GM23338 (cell line): ENCODE measurements at regions not wholly inside any gene's neighbourhood (a gene's known extent, or its start where the extent isn't known, plus 50 kb on each side); places are given as distances from the start of the nearest gene placed in this dataset.

Experiments used
- ATAC-seq: fragments of 200-7000 bp; cut with Tn5 transposase; 3 replicates; pipeline ENCODE4 v1.9.1; 2020
- DNase-seq: peaks from one replicate; pipeline ENCODE4 v3.0.0-alpha.2; 2015; ENCODE audit warnings: low spot score
- H2AFZ ChIP-seq: fragments of 200-600 bp; sonication (generic); 2 replicates; pipeline ENCODE4 v1.8.0; 2016; ENCODE audit warnings: antibody characterized with exemption, mild to moderate bottlenecking, moderate library complexity
- H3F3A ChIP-seq: fragments of 200-600 bp; sonication (generic); replicated peaks from 2 replicates; pipeline ENCODE4 v1.8.0; 2017; ENCODE audit warnings: antibody characterized with exemption, mixed run types, low read depth
- H3K27ac ChIP-seq: fragments of 200-600 bp; sonication (generic); 2 replicates; pipeline ENCODE4 v1.6.1; 2016; ENCODE audit warnings: low read depth
- H3K27me3 ChIP-seq: fragments of 200-600 bp; sonication (generic); 2 replicates; pipeline ENCODE4 v1.8.0; 2016; ENCODE audit warnings: mild to moderate bottlenecking, mixed run types, moderate library complexity; ENCODE audit not compliant: insufficient read depth
- H3K36me3 ChIP-seq: fragments of 200-600 bp; sonication (generic); 2 replicates; pipeline ENCODE4 v1.8.0; 2016; ENCODE audit warnings: mild to moderate bottlenecking; ENCODE audit not compliant: insufficient read depth
- H3K4me1 ChIP-seq: fragments of 200-600 bp; sonication (generic); 2 replicates; pipeline ENCODE4 v1.8.0; 2016; ENCODE audit warnings: mild to moderate bottlenecking, moderate library complexity; ENCODE audit not compliant: insufficient read depth
- H3K4me2 ChIP-seq: fragments of 200-600 bp; sonication (generic); 2 replicates; pipeline ENCODE4 v1.7.1; 2017; ENCODE audit warnings: mixed run types
- H3K4me3 ChIP-seq: fragments of 200-600 bp; sonication (generic); 2 replicates; pipeline ENCODE4 v1.6.1; 2016; ENCODE audit warnings: mixed run types
- H3K79me2 ChIP-seq: fragments of 200-600 bp; sonication (generic); replicated peaks from 2 replicates; pipeline ENCODE4 v1.8.0; 2017; ENCODE audit warnings: mild to moderate bottlenecking; ENCODE audit not compliant: insufficient read depth
- H3K9me2 ChIP-seq: fragments of 200-600 bp; sonication (generic); 2 replicates; pipeline ENCODE4 v1.8.0; 2017; ENCODE audit not compliant: insufficient read depth
- H4K20me1 ChIP-seq: fragments of 200-600 bp; sonication (generic); replicated peaks from 2 replicates; pipeline ENCODE4 v1.8.0; 2017; ENCODE audit warnings: mild to moderate bottlenecking; ENCODE audit not compliant: insufficient read depth
- H3K27ac Mint-ChIP-seq: 2 replicates; pipeline ENCODE4 v1.8.0; 2020; ENCODE audit warnings: inconsistent platforms, mild to moderate bottlenecking, moderate library complexity, mixed read lengths
- H3K27me3 Mint-ChIP-seq: 3 replicates; pipeline ENCODE4 v1.8.0; 2022; ENCODE audit warnings: low read depth, mild to moderate bottlenecking, moderate library complexity, mixed read lengths, inconsistent platforms; ENCODE audit not compliant: insufficient read depth, poor library complexity
- H3K36me3 Mint-ChIP-seq: 3 replicates; pipeline ENCODE4 v1.8.0; 2021; ENCODE audit warnings: low read depth, mild to moderate bottlenecking, inconsistent platforms, moderate library complexity, mixed read lengths
- H3K4me1 Mint-ChIP-seq: 3 replicates; pipeline ENCODE4 v1.8.0; 2020; ENCODE audit warnings: mild to moderate bottlenecking, inconsistent platforms, mixed read lengths
- H3K4me3 Mint-ChIP-seq: 3 replicates; pipeline ENCODE4 v1.8.0; 2021; ENCODE audit warnings: moderate library complexity, mild to moderate bottlenecking, inconsistent platforms, mixed read lengths
- H3K9me3 Mint-ChIP-seq: 3 replicates; pipeline ENCODE4 v1.8.0; 2020; ENCODE audit warnings: moderate library complexity, mild to moderate bottlenecking, inconsistent platforms, mixed read lengths
- CREB1 ChIP-seq: fragments of 250-450 bp; sonication (Bioruptor Pico); IDR thresholded peaks from 2 replicates; pipeline ENCODE4 v1.5.0; 2020; ENCODE audit warnings: low read depth, mild to moderate bottlenecking, moderate library complexity
- CTCF ChIP-seq, 2 experiments: fragments of 200-600 bp in 1 of 2; sonication (generic) in 1 of 2; conservative IDR thresholded peaks; 2 replicates each; pipeline versions ENCODE4 v1.5.1 to v1.6.1; 2016 to 2017; ENCODE audit warnings: antibody characterized with exemption in 2 of 2, low read depth in 2 of 2, mild to moderate bottlenecking in 2 of 2, moderate library complexity in 1 of 2
- EZH2 ChIP-seq: fragments of 200-600 bp; sonication (generic); IDR thresholded peaks from one replicate; pipeline ENCODE4 v1.8.0; 2017; ENCODE audit warnings: antibody characterized with exemption, mild to moderate bottlenecking, low read depth; ENCODE audit not compliant: unreplicated experiment
- EZH2phosphoT487 ChIP-seq: fragments of 200-600 bp; sonication (generic); IDR thresholded peaks from one replicate; pipeline ENCODE4 v1.8.1; 2018; ENCODE audit warnings: antibody characterized with exemption; ENCODE audit not compliant: unreplicated experiment
- JUNB ChIP-seq: IDR thresholded peaks from one replicate; pipeline ENCODE4 v1.6.1; 2016; ENCODE audit warnings: antibody characterized with exemption; ENCODE audit not compliant: unreplicated experiment
- NANOG ChIP-seq: IDR thresholded peaks from 2 replicates; pipeline ENCODE4 v1.6.1; 2016; ENCODE audit warnings: antibody characterized with exemption, borderline replicate concordance
- POLR2AphosphoS5 ChIP-seq: IDR thresholded peaks from 2 replicates; pipeline ENCODE4 v1.6.1; 2016; ENCODE audit warnings: antibody characterized with exemption, low read depth
- STAT1 ChIP-seq: IDR thresholded peaks from one replicate; pipeline ENCODE4 v1.6.1; 2016; ENCODE audit warnings: antibody characterized with exemption; ENCODE audit not compliant: unreplicated experiment
- ZNF114 ChIP-seq: fragments of 250-450 bp; sonication (Bioruptor Pico); IDR thresholded peaks from 2 replicates; pipeline ENCODE4 v1.5.0; 2020; ENCODE audit warnings: mild to moderate bottlenecking, moderate library complexity
- ZNF331 ChIP-seq: fragments of 250-450 bp; sonication (Bioruptor Pico); IDR thresholded peaks from 2 replicates; pipeline ENCODE4 v1.5.0; 2020; ENCODE audit warnings: low read depth, mild to moderate bottlenecking, moderate library complexity
- TF ChIP-seq, protein P1 (sequence below): IDR thresholded peaks from 2 replicates; pipeline ENCODE4 v1.6.1; 2016; ENCODE audit warnings: antibody characterized with exemption
- TF ChIP-seq, protein P2 (sequence below): fragments of 250-450 bp; sonication (Bioruptor Pico); IDR thresholded peaks from 2 replicates; pipeline ENCODE4 v1.5.0; 2020; ENCODE audit warnings: mild to moderate bottlenecking, moderate library complexity

GRCh38 chr4:127344071-127344470 is 288.7 kb upstream of the INTU start:
- H3F3A ChIP-seq = no peaks in the 10 kb centered on the region
- H3K79me2 ChIP-seq = no peaks in the 10 kb centered on the region
- H3K4me3 ChIP-seq = no peak overlapping the region
- no peak for ATAC-seq
- no peak overlapping the region for H3K4me3 Mint-ChIP-seq
- no peak overlapping the region for H2AFZ ChIP-seq
- H3K4me2 ChIP-seq = no peak overlapping the region
- no peaks in the 10 kb centered on the region for H3K4me1 Mint-ChIP-seq
- no peaks in the 10 kb centered on the region for H3K27me3 ChIP-seq
- no peaks in the 10 kb centered on the region for H3K36me3 Mint-ChIP-seq
- H3K4me1 ChIP-seq = no peaks in the 10 kb centered on the region
- no peak overlapping the region for H3K27ac Mint-ChIP-seq
- H4K20me1 ChIP-seq = no peaks in the 10 kb centered on the region
- H3K27me3 Mint-ChIP-seq = no peaks in the 10 kb centered on the region
- no peak for DNase-seq
- no peak overlapping the region for H3K27ac ChIP-seq
- 0 out of 3 replicates have a peak, but pooled peaks cover under 1% of the 10 kb centered on the region for H3K9me3 Mint-ChIP-seq
- TF ChIP-seq POLR2AphosphoS5 = no peak
- TF ChIP-seq ZNF114 (CRISPR knock-in tag) = no peak
- TF ChIP-seq EZH2 = no peak
- TF ChIP-seq, protein P1, sequence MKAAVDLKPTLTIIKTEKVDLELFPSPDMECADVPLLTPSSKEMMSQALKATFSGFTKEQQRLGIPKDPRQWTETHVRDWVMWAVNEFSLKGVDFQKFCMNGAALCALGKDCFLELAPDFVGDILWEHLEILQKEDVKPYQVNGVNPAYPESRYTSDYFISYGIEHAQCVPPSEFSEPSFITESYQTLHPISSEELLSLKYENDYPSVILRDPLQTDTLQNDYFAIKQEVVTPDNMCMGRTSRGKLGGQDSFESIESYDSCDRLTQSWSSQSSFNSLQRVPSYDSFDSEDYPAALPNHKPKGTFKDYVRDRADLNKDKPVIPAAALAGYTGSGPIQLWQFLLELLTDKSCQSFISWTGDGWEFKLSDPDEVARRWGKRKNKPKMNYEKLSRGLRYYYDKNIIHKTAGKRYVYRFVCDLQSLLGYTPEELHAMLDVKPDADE = no peak
- H3K36me3 ChIP-seq = no peaks in the 10 kb centered on the region
- H3K9me2 ChIP-seq = peaks cover 8% of the 10 kb centered on the region; the same call in 1 of the 2 replicates

DNA sequence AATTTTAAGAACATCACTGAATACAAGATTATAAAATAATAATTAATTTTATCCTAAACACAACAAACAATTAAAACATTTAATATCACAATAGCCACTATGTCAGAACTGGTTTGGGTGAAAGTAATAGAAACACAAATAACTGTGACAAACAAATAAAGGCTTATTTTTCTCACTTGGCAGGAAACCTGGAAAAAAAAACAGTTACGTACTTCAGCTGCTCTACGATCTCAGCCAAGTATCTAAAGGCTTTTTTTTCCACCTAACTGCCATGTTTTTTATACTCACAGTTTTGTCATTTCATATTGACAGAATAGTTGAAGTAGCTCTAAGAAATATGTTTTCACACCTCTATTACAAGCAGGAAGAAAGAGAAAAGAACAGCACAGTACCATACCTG is 284.8 kb upstream of the INTU start:
- Mint-ChIP-seq H3K9me3 (0 out of 3 replicates have a peak, but pooled peaks cover 10% of the 10 kb centered on the region), H3K4me1 (no peaks in the 10 kb centered on the region), H3K36me3 (no peaks in the 10 kb centered on the region), H3K4me3 (no peak overlapping the region), H3K27ac (no peak overlapping the region), H3K27me3 (no peaks in the 10 kb centered on the region)
- H3K27me3 ChIP-seq = no peaks in the 10 kb centered on the region
- H3K9me2 ChIP-seq = 0 out of 2 replicates have a peak, but pooled peaks cover 4% of the 10 kb centered on the region
- DNase-seq (no peak), ATAC-seq (no peak)
- H4K20me1 ChIP-seq = no peaks in the 10 kb centered on the region
- no peak overlapping the region for H3K27ac ChIP-seq
- H3K4me2 ChIP-seq = no peak overlapping the region
- H2AFZ ChIP-seq = no peak overlapping the region
- H3K36me3 ChIP-seq = 0 out of 2 replicates have a peak, but pooled peaks cover 3% of the 10 kb centered on the region
- H3K4me3 ChIP-seq = no peak overlapping the region
- H3K79me2 ChIP-seq = no peaks in the 10 kb centered on the region
- no peaks in the 10 kb centered on the region for H3F3A ChIP-seq
- H3K4me1 ChIP-seq = no peaks in the 10 kb centered on the region
- TF ChIP-seq, protein P2, sequence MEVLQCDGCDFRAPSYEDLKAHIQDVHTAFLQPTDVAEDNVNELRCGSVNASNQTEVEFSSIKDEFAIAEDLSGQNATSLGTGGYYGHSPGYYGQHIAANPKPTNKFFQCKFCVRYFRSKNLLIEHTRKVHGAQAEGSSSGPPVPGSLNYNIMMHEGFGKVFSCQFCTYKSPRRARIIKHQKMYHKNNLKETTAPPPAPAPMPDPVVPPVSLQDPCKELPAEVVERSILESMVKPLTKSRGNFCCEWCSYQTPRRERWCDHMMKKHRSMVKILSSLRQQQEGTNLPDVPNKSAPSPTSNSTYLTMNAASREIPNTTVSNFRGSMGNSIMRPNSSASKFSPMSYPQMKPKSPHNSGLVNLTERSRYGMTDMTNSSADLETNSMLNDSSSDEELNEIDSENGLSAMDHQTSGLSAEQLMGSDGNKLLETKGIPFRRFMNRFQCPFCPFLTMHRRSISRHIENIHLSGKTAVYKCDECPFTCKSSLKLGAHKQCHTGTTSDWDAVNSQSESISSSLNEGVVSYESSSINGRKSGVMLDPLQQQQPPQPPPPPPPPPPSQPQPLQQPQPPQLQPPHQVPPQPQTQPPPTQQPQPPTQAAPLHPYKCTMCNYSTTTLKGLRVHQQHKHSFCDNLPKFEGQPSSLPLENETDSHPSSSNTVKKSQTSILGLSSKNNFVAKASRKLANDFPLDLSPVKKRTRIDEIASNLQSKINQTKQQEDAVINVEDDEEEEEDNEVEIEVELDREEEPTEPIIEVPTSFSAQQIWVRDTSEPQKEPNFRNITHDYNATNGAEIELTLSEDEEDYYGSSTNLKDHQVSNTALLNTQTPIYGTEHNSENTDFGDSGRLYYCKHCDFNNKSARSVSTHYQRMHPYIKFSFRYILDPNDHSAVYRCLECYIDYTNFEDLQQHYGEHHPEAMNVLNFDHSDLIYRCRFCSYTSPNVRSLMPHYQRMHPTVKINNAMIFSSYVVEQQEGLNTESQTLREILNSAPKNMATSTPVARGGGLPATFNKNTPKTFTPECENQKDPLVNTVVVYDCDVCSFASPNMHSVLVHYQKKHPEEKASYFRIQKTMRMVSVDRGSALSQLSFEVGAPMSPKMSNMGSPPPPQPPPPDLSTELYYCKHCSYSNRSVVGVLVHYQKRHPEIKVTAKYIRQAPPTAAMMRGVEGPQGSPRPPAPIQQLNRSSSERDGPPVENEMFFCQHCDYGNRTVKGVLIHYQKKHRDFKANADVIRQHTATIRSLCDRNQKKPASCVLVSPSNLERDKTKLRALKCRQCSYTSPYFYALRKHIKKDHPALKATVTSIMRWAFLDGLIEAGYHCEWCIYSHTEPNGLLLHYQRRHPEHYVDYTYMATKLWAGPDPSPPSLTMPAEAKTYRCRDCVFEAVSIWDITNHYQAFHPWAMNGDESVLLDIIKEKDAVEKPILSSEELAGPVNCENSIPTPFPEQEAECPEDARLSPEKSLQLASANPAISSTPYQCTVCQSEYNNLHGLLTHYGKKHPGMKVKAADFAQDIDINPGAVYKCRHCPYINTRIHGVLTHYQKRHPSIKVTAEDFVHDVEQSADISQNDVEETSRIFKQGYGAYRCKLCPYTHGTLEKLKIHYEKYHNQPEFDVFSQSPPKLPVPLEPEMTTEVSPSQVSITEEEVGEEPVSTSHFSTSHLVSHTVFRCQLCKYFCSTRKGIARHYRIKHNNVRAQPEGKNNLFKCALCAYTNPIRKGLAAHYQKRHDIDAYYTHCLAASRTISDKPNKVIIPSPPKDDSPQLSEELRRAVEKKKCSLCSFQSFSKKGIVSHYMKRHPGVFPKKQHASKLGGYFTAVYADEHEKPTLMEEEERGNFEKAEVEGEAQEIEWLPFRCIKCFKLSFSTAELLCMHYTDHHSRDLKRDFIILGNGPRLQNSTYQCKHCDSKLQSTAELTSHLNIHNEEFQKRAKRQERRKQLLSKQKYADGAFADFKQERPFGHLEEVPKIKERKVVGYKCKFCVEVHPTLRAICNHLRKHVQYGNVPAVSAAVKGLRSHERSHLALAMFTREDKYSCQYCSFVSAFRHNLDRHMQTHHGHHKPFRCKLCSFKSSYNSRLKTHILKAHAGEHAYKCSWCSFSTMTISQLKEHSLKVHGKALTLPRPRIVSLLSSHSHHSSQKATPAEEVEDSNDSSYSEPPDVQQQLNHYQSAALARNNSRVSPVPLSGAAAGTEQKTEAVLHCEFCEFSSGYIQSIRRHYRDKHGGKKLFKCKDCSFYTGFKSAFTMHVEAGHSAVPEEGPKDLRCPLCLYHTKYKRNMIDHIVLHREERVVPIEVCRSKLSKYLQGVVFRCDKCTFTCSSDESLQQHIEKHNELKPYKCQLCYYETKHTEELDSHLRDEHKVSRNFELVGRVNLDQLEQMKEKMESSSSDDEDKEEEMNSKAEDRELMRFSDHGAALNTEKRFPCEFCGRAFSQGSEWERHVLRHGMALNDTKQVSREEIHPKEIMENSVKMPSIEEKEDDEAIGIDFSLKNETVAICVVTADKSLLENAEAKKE (CRISPR knock-in tag) = no peak
- TF ChIP-seq STAT1 (no peak), NANOG (no peak), CREB1 (no peak), ZNF114 (CRISPR knock-in tag) (no peak), CTCF (conservative IDR thresholded peaks at IDR 0.05; ENCODE audit: low read depth in 2 of 2) (no peak), ZNF331 (no peak), EZH2phosphoT487 (no peak), JUNB (no peak)
- TF ChIP-seq, protein P1 = no peak
